Gastroesophageal sphincter (tissue), 4 donors: ENCODE measurements at regions not wholly inside any gene's neighbourhood (a gene's known extent, or its start where the extent isn't known, plus 50 kb on each side); places are given as distances from the start of the nearest gene placed in this dataset.
A peak's percentile ranks its signal among the peaks of the same experiment; 100 is the strongest.

Source experiments
- ATAC-seq: fragments of 150-250 bp; one replicate; pipeline ENCODE4 v1.9.1; 2016; ENCODE audit warnings: mild to moderate bottlenecking, moderate library complexity
- H3K27ac ChIP-seq, 4 donors: fragments of 200-600 bp; sonication (generic) in 3 of 4; 1 replicate in 3 of 4; 2 replicates in 1 of 4; pipeline ENCODE4 v1.5.1; 2016 to 2019
- H3K27me3 ChIP-seq: fragments of 200-600 bp; sonication (generic); one replicate; pipeline ENCODE4 v1.5.1; 2019
- H3K36me3 ChIP-seq, 2 donors: fragments of 200-600 bp; sonication (generic); one replicate each; pipeline ENCODE4 v1.5.1; 2019; ENCODE audit warnings: control low read depth in 1 of 2
- H3K4me1 ChIP-seq, 3 donors: fragments of 200-600 bp; sonication (generic); 1 replicate in 2 of 3; 2 replicates in 1 of 3; pipeline ENCODE4 v1.5.1; 2016 to 2019; ENCODE audit warnings: control low read depth in 2 of 3
- H3K4me3 ChIP-seq, 2 donors: fragments of 200-600 bp; sonication (generic); one replicate each; pipeline ENCODE4 v1.5.1; 2019; ENCODE audit warnings: mild to moderate bottlenecking in 1 of 2, moderate library complexity in 1 of 2
- H3K9me3 ChIP-seq, 3 donors: fragments of 200-600 bp; sonication (generic); one replicate each; pipeline ENCODE4 v1.5.1; 2017 to 2019; ENCODE audit warnings: control low read depth in 2 of 3
- EP300 ChIP-seq: sonication (generic); formaldehyde crosslinking; IDR thresholded peaks from one replicate; pipeline ENCODE4 v1.6.1; 2017; ENCODE audit warnings: antibody characterized with exemption, mild to moderate bottlenecking
- POLR2A ChIP-seq, 2 donors: fragments of 450-650 bp; IDR thresholded peaks; one replicate each; pipeline ENCODE4 v1.6.1; 2017; ENCODE audit warnings: antibody characterized with exemption in 2 of 2, mild to moderate bottlenecking in 2 of 2, moderate library complexity in 1 of 2
- POLR2AphosphoS5 ChIP-seq: sonication (generic); formaldehyde crosslinking; IDR thresholded peaks from one replicate; pipeline ENCODE4 v1.6.1; 2017; ENCODE audit warnings: antibody characterized with exemption
- WGBS, 2 donors: methylation state at CpG; one replicate each; pipeline ENCODE4 v1.1.5; 2018; ENCODE audit warnings: low coverage in 1 of 2; 5-methylcytosine and 5-hydroxymethylcytosine counted together
- TF ChIP-seq, protein P1 (sequence below), 4 experiments: fragments of 200-600 bp in 2 of 4; fragments of 450-650 bp in 2 of 4; sonication (generic) in 1 of 4; IDR thresholded peaks; one replicate each; pipeline ENCODE4 v1.5.1; 2017 to 2019; ENCODE audit warnings: antibody characterized with exemption in 4 of 4, mild to moderate bottlenecking in 2 of 4, moderate library complexity in 2 of 4

DNA sequence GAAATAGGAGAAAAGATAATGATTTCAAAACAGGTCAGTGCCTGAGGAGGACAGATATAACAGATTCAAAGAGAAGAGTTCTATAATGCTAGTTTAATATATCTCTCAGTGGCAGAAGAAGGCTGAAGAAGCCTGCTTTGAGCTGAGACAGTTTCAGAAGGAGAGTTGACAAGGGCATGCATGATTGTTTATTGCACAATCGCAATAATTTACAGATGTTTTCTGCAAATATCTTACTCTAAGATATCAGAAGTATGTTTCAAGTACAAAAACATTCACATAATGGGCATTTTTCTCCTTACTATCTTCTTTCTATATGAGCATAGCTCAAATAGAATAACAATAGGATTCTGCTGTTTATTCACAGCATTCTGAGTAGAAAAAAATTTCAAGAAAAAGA lies 557.7 kb upstream of the NRSN1 start:
- Histone ChIP-seq H3K4me3 (no peak overlapping the region), H3K27me3 (no peaks in the 10 kb centered on the region), H3K27ac (no peak overlapping the region), H3K4me1 (no peaks in the 10 kb centered on the region), H3K9me3 (peaks cover 0 to 7% (median 0%) of the 10 kb centered on the region in 3 donors), H3K36me3 (no peaks in the 10 kb centered on the region)
- TF ChIP-seq POLR2A (IDR thresholded peaks at IDR 0.05) (no peak), POLR2AphosphoS5 (no peak), EP300 (no peak)
- TF ChIP-seq, protein P1, sequence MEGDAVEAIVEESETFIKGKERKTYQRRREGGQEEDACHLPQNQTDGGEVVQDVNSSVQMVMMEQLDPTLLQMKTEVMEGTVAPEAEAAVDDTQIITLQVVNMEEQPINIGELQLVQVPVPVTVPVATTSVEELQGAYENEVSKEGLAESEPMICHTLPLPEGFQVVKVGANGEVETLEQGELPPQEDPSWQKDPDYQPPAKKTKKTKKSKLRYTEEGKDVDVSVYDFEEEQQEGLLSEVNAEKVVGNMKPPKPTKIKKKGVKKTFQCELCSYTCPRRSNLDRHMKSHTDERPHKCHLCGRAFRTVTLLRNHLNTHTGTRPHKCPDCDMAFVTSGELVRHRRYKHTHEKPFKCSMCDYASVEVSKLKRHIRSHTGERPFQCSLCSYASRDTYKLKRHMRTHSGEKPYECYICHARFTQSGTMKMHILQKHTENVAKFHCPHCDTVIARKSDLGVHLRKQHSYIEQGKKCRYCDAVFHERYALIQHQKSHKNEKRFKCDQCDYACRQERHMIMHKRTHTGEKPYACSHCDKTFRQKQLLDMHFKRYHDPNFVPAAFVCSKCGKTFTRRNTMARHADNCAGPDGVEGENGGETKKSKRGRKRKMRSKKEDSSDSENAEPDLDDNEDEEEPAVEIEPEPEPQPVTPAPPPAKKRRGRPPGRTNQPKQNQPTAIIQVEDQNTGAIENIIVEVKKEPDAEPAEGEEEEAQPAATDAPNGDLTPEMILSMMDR (IDR thresholded peaks at IDR 0.05) = no peak
- no peak for ATAC-seq
- 47% methylated on average over 1 of the region's 1 CpG for WGBS, 2 donors

DNA sequence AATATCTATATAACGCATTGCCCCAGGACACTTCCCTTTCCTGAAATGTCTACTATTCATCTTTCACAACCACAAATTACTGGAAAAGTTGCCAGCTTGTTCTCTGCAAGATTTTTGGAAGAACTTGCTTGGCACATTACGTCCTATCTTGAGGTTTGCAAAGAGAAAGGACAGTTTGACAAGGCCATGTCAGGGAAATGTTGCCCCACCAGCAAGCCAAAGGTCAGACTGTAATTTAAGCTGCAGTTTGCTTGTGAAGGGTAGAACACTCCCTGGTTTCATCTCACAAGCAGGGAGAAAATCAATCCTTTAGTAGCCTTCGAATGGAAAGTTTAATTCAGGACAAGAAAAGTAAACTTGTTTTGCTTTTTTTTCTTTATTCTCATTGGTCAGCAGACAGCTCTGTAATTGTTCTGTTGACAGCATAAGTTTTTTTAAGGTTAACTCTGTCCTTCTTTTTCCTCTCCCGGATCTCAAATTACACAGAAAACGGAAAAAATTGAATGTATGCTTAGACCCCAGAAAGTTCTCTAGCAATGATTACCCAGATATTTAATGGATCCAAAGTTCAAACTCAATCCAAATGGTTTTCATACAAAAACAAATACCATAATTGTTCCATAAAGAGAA lies 541.8 kb upstream of the NRSN1 start:
- H3K27me3 ChIP-seq = no peaks in the 10 kb centered on the region
- TF ChIP-seq EP300 (no peak), POLR2AphosphoS5 (peak; percentile 28)
- TF ChIP-seq, protein P1 (IDR thresholded peaks at IDR 0.05) = no peak
- no peaks in the 10 kb centered on the region for H3K9me3 ChIP-seq
- no peak overlapping the region for H3K27ac ChIP-seq
- 52 to 65% methylated on average over 4 to 5 of the region's 5 CpGs for WGBS, 2 donors
- no peak overlapping the region for H3K4me3 ChIP-seq
- H3K36me3 ChIP-seq = no peaks in the 10 kb centered on the region
- no peak for ATAC-seq
- no peaks in the 10 kb centered on the region for H3K4me1 ChIP-seq

DNA sequence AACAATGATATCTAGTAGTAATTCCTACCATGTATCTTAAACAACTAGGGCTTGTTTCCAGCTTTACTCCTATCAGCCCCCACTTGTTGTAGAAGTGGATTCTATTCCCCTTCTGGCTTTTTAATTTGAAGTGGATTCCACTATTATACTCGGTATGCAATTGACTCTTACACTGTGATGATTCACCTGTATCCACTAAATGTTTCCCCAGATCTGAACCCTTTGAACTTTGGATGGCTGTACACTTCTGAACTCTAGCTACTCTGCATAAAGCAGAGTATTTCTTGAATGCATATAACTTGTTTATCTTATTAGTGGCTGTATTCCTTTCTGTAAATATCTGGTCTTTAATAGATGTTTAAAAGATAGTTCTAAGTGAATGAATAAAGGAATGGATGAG lies 538.4 kb upstream of the NRSN1 start:
- no peaks in the 10 kb centered on the region for H3K4me1 ChIP-seq

DNA sequence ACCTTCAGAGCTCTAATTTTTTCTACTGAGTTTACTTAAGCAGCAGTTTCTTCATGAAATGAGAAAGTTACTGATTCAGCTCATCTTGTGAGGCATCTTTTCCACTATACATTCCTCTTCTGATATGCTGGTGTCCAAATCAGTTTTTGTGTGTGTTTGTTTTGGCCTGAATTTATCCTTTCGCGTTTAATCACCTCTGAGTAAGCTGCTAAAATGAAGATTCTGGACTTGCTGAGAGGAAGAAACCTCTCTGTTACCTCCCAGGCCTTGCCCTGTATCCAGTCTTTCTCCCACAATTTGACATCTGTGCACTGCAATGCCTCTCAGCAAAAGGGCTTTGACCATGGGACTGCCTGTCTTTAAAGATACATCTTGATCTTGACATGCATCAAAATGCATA lies 536.2 kb upstream of the NRSN1 start:
- no peaks in the 10 kb centered on the region for H3K27me3 ChIP-seq
- no peak overlapping the region for H3K4me3 ChIP-seq
- no peaks in the 10 kb centered on the region for H3K9me3 ChIP-seq
- no peaks in the 10 kb centered on the region for H3K36me3 ChIP-seq
- 42 to 53% methylated on average over 2 of the region's 2 CpGs for WGBS, 2 donors
- H3K4me1 ChIP-seq = no peaks in the 10 kb centered on the region
- TF ChIP-seq POLR2AphosphoS5 (no peak), EP300 (no peak), POLR2A (IDR thresholded peaks at IDR 0.05) (no peak)
- TF ChIP-seq, protein P1 (IDR thresholded peaks at IDR 0.05) = no peak
- no peak for ATAC-seq
- H3K27ac ChIP-seq = no peak overlapping the region

More for the DNA sequence above, 538.4 kb upstream of the NRSN1 start:
- Histone ChIP-seq H3K9me3 (no peaks in the 10 kb centered on the region), H3K4me3 (no peak overlapping the region), H3K27ac (no peak overlapping the region), H3K27me3 (no peaks in the 10 kb centered on the region), H3K36me3 (no peaks in the 10 kb centered on the region)
- ATAC-seq = no peak
- TF ChIP-seq POLR2A (IDR thresholded peaks at IDR 0.05) (no peak), EP300 (no peak), POLR2AphosphoS5 (no peak)
- TF ChIP-seq, protein P1 (IDR thresholded peaks at IDR 0.05) = no peak
- 45 to 50% methylated on average over 1 of the region's 1 CpG for WGBS, 2 donors

DNA sequence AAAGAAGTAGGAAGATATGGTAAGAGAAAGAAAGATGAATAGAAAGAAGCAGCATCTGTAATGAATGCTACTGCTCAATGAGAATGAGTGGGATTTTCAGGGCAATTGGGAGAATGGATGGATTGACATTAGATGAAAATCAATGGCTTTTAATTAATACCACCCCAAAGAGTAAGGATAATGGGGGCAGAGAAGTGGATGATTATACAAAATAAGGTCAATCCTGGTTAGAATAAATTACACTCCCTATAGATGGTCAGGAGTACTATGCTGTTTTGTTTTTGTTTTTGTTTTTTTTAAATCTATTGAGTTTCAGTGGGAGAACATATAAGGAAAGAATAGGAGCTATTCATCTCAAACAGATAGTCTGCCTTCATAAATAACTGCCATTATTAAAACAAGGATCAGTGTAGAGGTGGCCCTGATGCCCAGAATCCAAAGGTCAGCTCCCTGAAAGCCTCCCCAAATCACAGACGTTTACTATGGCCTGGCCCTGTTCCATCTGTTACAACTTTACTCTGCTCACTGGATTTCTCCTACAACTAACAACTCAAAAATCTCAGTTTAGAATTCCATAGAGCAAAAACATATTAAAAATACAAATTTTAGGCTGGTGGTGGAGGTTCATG lies 535.4 kb upstream of the NRSN1 start:
- Histone ChIP-seq H3K27me3 (no peaks in the 10 kb centered on the region), H3K36me3 (no peaks in the 10 kb centered on the region), H3K27ac (no peak overlapping the region), H3K4me3 (no peak overlapping the region), H3K9me3 (no peaks in the 10 kb centered on the region), H3K4me1 (no peaks in the 10 kb centered on the region)
- WGBS, 2 donors = 17 to 25% methylated on average over 1 of the region's 1 CpG
- no peak for TF ChIP-seq POLR2A (IDR thresholded peaks at IDR 0.05)
- TF ChIP-seq, protein P1 (IDR thresholded peaks at IDR 0.05) = no peak
- TF ChIP-seq POLR2AphosphoS5 = no peak
- no peak for TF ChIP-seq EP300
- ATAC-seq = no peak
